H9 (cell line): ENCODE measurements at regions not wholly inside any gene's neighbourhood (a gene's known extent, or its start where the extent isn't known, plus 50 kb on each side); places are given as distances from the start of the nearest gene placed in this dataset.

ENCODE experiments used
- DNase-seq: peaks from one replicate; pipeline ENCODE4 v3.0.0-alpha.2; 2017
- H2AFZ ChIP-seq: one replicate; pipeline ENCODE4 v1.6.1; 2013; ENCODE audit warnings: mild to moderate bottlenecking, low read length, control low read depth, moderate library complexity
- H2AK5ac ChIP-seq: 2 replicates; pipeline ENCODE4 v1.6.1; 2013; ENCODE audit warnings: low read length, control low read depth, mixed read lengths; ENCODE audit not compliant: insufficient read length
- H2BK120ac ChIP-seq: one replicate; pipeline ENCODE4 v1.6.1; 2013; ENCODE audit warnings: low read depth, mild to moderate bottlenecking, low read length, control low read depth, inconsistent platforms; ENCODE audit not compliant: poor library complexity, severe bottlenecking
- H2BK12ac ChIP-seq: 2 replicates; pipeline ENCODE4 v1.6.1; 2013; ENCODE audit warnings: low read length, control low read depth, mixed read lengths, low read depth; ENCODE audit not compliant: insufficient read length
- H2BK15ac ChIP-seq: 2 replicates; pipeline ENCODE4 v1.6.1; 2013; ENCODE audit warnings: low read depth, low read length, control low read depth
- H2BK20ac ChIP-seq: one replicate; pipeline ENCODE4 v1.6.1; 2013; ENCODE audit warnings: low read depth, mild to moderate bottlenecking, low read length, control low read depth, inconsistent platforms; ENCODE audit not compliant: poor library complexity, severe bottlenecking
- H2BK5ac ChIP-seq: 2 replicates; pipeline ENCODE4 v1.6.1; 2013; ENCODE audit warnings: low read length, control low read depth, mixed read lengths; ENCODE audit not compliant: insufficient read length
- H3K14ac ChIP-seq: 2 replicates; pipeline ENCODE4 v1.6.1; 2013; ENCODE audit warnings: low read length, control low read depth; ENCODE audit not compliant: insufficient read depth
- H3K18ac ChIP-seq: 2 replicates; pipeline ENCODE4 v1.6.1; 2013; ENCODE audit warnings: low read depth, mild to moderate bottlenecking, mixed read lengths, low read length, control low read depth; ENCODE audit not compliant: insufficient read length
- H3K23ac ChIP-seq: 2 replicates; pipeline ENCODE4 v1.6.1; 2013; ENCODE audit warnings: low read length, control low read depth, mixed read lengths, low read depth; ENCODE audit not compliant: insufficient read length
- H3K23me2 ChIP-seq: 2 replicates; pipeline ENCODE4 v1.6.1; 2013; ENCODE audit warnings: low read depth, mild to moderate bottlenecking, mixed read lengths, low read length, control low read depth; ENCODE audit not compliant: insufficient read length, poor library complexity, severe bottlenecking
- H3K27ac ChIP-seq: 2 replicates; pipeline ENCODE4 v1.5.1; 2013; ENCODE audit warnings: low read length, control low read depth, mixed read lengths, low read depth; ENCODE audit not compliant: insufficient read length
- H3K27me3 ChIP-seq: 2 replicates; pipeline ENCODE4 v1.6.1; 2013; ENCODE audit warnings: low read length, control low read depth, inconsistent platforms; ENCODE audit not compliant: insufficient read depth
- H3K4ac ChIP-seq: 2 replicates; pipeline ENCODE4 v1.6.1; 2013; ENCODE audit warnings: low read depth, mild to moderate bottlenecking, control low read depth, inconsistent platforms, low read length, moderate library complexity
- H3K4me1 ChIP-seq: 2 replicates; pipeline ENCODE4 v1.6.1; 2013; ENCODE audit warnings: low read length, control low read depth, inconsistent platforms; ENCODE audit not compliant: insufficient read depth
- H3K4me2 ChIP-seq: 2 replicates; pipeline ENCODE4 v1.6.1; 2013; ENCODE audit warnings: low read length, control low read depth, mixed read lengths; ENCODE audit not compliant: insufficient read length, insufficient read depth
- H3K56ac ChIP-seq: 2 replicates; pipeline ENCODE4 v1.6.1; 2013; ENCODE audit warnings: low read depth, mild to moderate bottlenecking, mixed read lengths, low read length, control low read depth; ENCODE audit not compliant: insufficient read length
- H3K79me1 ChIP-seq: 2 replicates; pipeline ENCODE4 v1.6.1; 2013; ENCODE audit warnings: low read depth, mild to moderate bottlenecking, moderate library complexity, low read length, control low read depth, inconsistent platforms; ENCODE audit not compliant: insufficient read depth, poor library complexity, severe bottlenecking
- H3K79me2 ChIP-seq: 2 replicates; pipeline ENCODE4 v1.6.1; 2013; ENCODE audit warnings: low read length, control low read depth, inconsistent platforms; ENCODE audit not compliant: insufficient read depth
- H3K9ac ChIP-seq: 2 replicates; pipeline ENCODE4 v1.6.1; 2013; ENCODE audit warnings: low read length, control low read depth, mixed read lengths; ENCODE audit not compliant: insufficient read length; ENCODE audit errors: extremely low read depth
- H3K9me3 ChIP-seq: one replicate; pipeline ENCODE4 v1.6.1; 2013; ENCODE audit warnings: low read depth, low read length, inconsistent platforms; ENCODE audit not compliant: control insufficient read depth
- H3T11ph ChIP-seq: one replicate; pipeline ENCODE4 v1.6.1; 2013; ENCODE audit warnings: mild to moderate bottlenecking, low read length, control low read depth, inconsistent platforms
- H4K20me1 ChIP-seq: one replicate; pipeline ENCODE4 v1.6.1; 2013; ENCODE audit not compliant: control insufficient read depth, insufficient read length, insufficient read depth
- H4K5ac ChIP-seq: 2 replicates; pipeline ENCODE4 v1.6.1; 2013; ENCODE audit warnings: low read depth, mild to moderate bottlenecking, mixed read lengths, low read length, control low read depth; ENCODE audit not compliant: insufficient read length
- H4K8ac ChIP-seq: replicated peaks from 2 replicates; pipeline ENCODE4 v1.6.1; 2013; ENCODE audit warnings: low read length, control low read depth, mixed read lengths, low read depth; ENCODE audit not compliant: insufficient read length
- H4K91ac ChIP-seq: 2 replicates; pipeline ENCODE4 v1.6.1; 2013; ENCODE audit warnings: low read depth, mild to moderate bottlenecking, moderate library complexity, mixed read lengths, low read length, control low read depth; ENCODE audit not compliant: insufficient read length
- H3K27ac Mint-ChIP-seq, 3 experiments: 2 replicates in 2 of 3; 3 replicates in 1 of 3; pipeline ENCODE4 v1.8.0; 2020 to 2021; ENCODE audit warnings: mixed read lengths in 3 of 3, mild to moderate bottlenecking in 1 of 3, moderate library complexity in 1 of 3
- H3K27me3 Mint-ChIP-seq: 2 replicates; pipeline ENCODE4 v1.8.0; 2021; ENCODE audit warnings: low read depth, mild to moderate bottlenecking, moderate library complexity, mixed read lengths
- H3K36me3 Mint-ChIP-seq, 3 experiments: 2 replicates in 2 of 3; 3 replicates in 1 of 3; pipeline ENCODE4 v1.8.0; 2020 to 2021; ENCODE audit warnings: low read depth in 3 of 3, mixed read lengths in 3 of 3; ENCODE audit not compliant: insufficient read depth in 1 of 3
- H3K4me1 Mint-ChIP-seq, 2 experiments: 2 replicates each; pipeline ENCODE4 v1.8.0; 2020; ENCODE audit warnings: mixed read lengths in 2 of 2
- H3K4me3 Mint-ChIP-seq, 2 experiments: 2 replicates in 1 of 2; 3 replicates in 1 of 2; pipeline ENCODE4 v1.8.0; 2020 to 2021; ENCODE audit warnings: mild to moderate bottlenecking in 2 of 2, mixed read lengths in 2 of 2, moderate library complexity in 1 of 2
- H3K9me3 Mint-ChIP-seq, 2 experiments: 2 replicates in 1 of 2; 3 replicates in 1 of 2; pipeline ENCODE4 v1.8.0; 2020; ENCODE audit warnings: mild to moderate bottlenecking in 2 of 2, mixed read lengths in 2 of 2, moderate library complexity in 1 of 2
- WGBS: extraction: QIAGEN DNeasy Blood & Tissue Kit; methylation state at CpG from one replicate; pipeline ENCODE4 v1.1.7; 2013; ENCODE audit warnings: missing lambda C conversion rate, low lambda C conversion rate, mixed read lengths; ENCODE audit not compliant: insufficient read length; ENCODE audit errors: extremely low coverage; 5-methylcytosine and 5-hydroxymethylcytosine counted together
- TF ChIP-seq, protein P1 (sequence below): fragments of 200-600 bp; sonication (generic); conservative IDR thresholded peaks from 3 replicates; pipeline ENCODE4 v1.8.0; 2021; ENCODE audit warnings: antibody characterized with exemption, mild to moderate bottlenecking

DNA sequence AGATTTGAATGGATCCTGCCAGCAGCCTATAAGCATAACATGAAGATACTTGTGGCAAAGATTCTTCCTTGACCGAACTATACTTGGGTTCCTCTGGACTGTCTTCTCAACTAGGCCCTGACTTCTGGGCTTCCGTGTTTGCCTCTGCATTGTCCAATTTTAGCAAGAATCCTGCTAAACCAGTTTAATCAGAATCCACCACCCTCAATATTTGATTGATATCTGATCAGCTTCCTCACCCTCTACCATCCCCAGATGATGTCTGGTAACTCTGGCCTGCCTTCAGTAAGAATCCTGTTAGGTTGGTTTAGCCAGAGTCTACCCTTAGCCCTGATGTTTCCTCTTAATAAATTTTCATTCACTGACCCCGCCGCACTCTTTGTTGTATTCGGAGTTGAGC is 54.4 kb upstream of the GALNT10 start:
- TF ChIP-seq, protein P1, sequence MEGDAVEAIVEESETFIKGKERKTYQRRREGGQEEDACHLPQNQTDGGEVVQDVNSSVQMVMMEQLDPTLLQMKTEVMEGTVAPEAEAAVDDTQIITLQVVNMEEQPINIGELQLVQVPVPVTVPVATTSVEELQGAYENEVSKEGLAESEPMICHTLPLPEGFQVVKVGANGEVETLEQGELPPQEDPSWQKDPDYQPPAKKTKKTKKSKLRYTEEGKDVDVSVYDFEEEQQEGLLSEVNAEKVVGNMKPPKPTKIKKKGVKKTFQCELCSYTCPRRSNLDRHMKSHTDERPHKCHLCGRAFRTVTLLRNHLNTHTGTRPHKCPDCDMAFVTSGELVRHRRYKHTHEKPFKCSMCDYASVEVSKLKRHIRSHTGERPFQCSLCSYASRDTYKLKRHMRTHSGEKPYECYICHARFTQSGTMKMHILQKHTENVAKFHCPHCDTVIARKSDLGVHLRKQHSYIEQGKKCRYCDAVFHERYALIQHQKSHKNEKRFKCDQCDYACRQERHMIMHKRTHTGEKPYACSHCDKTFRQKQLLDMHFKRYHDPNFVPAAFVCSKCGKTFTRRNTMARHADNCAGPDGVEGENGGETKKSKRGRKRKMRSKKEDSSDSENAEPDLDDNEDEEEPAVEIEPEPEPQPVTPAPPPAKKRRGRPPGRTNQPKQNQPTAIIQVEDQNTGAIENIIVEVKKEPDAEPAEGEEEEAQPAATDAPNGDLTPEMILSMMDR = no peak
- no CpG with 5 or more reads among the region's 5 CpGs for WGBS

More for the DNA sequence above, 54.4 kb upstream of the GALNT10 start:
- H3K18ac ChIP-seq = no peak overlapping the region
- H3K56ac ChIP-seq = no peak overlapping the region
- H2AK5ac ChIP-seq = no peak overlapping the region
- H3K23ac ChIP-seq = no peak overlapping the region
- no peak overlapping the region for H3K4me2 ChIP-seq
- Mint-ChIP-seq H3K4me3 (no peak overlapping the region), H3K36me3 (no peaks in the 10 kb centered on the region), H3K9me3 (no peaks in the 10 kb centered on the region), H3K4me1 (peaks cover 14 to 24% of the 10 kb centered on the region in 2 experiments), H3K27me3 (peaks cover 7% of the 10 kb centered on the region), H3K27ac (no peak overlapping the region)
- no peaks in the 10 kb centered on the region for H3K79me1 ChIP-seq
- no peak overlapping the region for H2BK15ac ChIP-seq
- no peak overlapping the region for H3K4ac ChIP-seq
- no peak overlapping the region for H4K5ac ChIP-seq
- H4K91ac ChIP-seq = no peak overlapping the region
- no peak overlapping the region for H2AFZ ChIP-seq
- H3T11ph ChIP-seq = no peak overlapping the region
- no peak overlapping the region for H3K14ac ChIP-seq
- H4K20me1 ChIP-seq = no peaks in the 10 kb centered on the region
- H3K27ac ChIP-seq = no peak overlapping the region
- no peak for DNase-seq
- no peak overlapping the region for H4K8ac ChIP-seq
- H2BK12ac ChIP-seq = no peak overlapping the region
- no peak overlapping the region for H2BK5ac ChIP-seq
- no peaks in the 10 kb centered on the region for H3K79me2 ChIP-seq
- H3K23me2 ChIP-seq = no peaks in the 10 kb centered on the region
- H3K27me3 ChIP-seq = no peaks in the 10 kb centered on the region
- no peak overlapping the region for H2BK20ac ChIP-seq
- H2BK120ac ChIP-seq = no peak overlapping the region
- no peaks in the 10 kb centered on the region for H3K9me3 ChIP-seq
- no peak overlapping the region for H3K9ac ChIP-seq
- H3K4me1 ChIP-seq = no peaks in the 10 kb centered on the region
